GM12891 (cell line): ENCODE measurements at regions not wholly inside any gene's neighbourhood (a gene's known extent, or its start where the extent isn't known, plus 50 kb on each side); places are given as distances from the start of the nearest gene placed in this dataset.

Experiments
- DNase-seq: peaks from one replicate; pipeline ENCODE4 v3.0.0; 2011; ENCODE audit warnings: low spot score; ENCODE audit not compliant: insufficient read length
- FAIRE-seq: peaks from 2 replicates; lab custom pipeline; 2011; peaks lifted over from hg19 to GRCh38; lab: Jason Lieb, UNC
- PAX5 ChIP-seq: IDR thresholded peaks from 2 replicates; pipeline ENCODE4 v1.6.1; 2011; ENCODE audit warnings: low read length, moderate library complexity, mild to moderate bottlenecking; ENCODE audit not compliant: insufficient read depth, severe bottlenecking
- POLR2A ChIP-seq: IDR thresholded peaks from 2 replicates; pipeline ENCODE4 v1.6.1; 2011; ENCODE audit warnings: low read depth, low read length, control low read depth
- POLR2AphosphoS5 ChIP-seq: IDR thresholded peaks from 2 replicates; pipeline ENCODE4 v1.6.1; 2011; ENCODE audit warnings: low read depth, low read length, control low read depth
- POU2F2 ChIP-seq: IDR thresholded peaks from 2 replicates; pipeline ENCODE4 v1.6.1; 2011; ENCODE audit warnings: low read depth, mild to moderate bottlenecking, control low read depth, low read length, moderate library complexity
- SPI1 ChIP-seq: IDR thresholded peaks from 2 replicates; pipeline ENCODE4 v1.6.1; 2011; ENCODE audit warnings: low read depth, low read length, control low read depth
- TAF1 ChIP-seq: IDR thresholded peaks from 2 replicates; pipeline ENCODE4 v1.6.1; 2011; ENCODE audit warnings: low read depth, low read length, control low read depth

GRCh38 chr7:26592011-26592410 is 272.4 kb downstream of the SKAP2 start:
- FAIRE-seq, result no peak
- no peak for DNase-seq
- TF ChIP-seq POLR2A (no peak), SPI1 (no peak), PAX5 (no peak), POU2F2 (no peak), TAF1 (no peak), POLR2AphosphoS5 (no peak)

GRCh38 chr7:26593393-26593792 is 271.0 kb downstream of the SKAP2 start:
- no peak for TF ChIP-seq POLR2AphosphoS5
- no peak for TF ChIP-seq TAF1
- no peak for TF ChIP-seq PAX5
- no peak for TF ChIP-seq POLR2A
- TF ChIP-seq SPI1, result no peak
- no peak for TF ChIP-seq POU2F2
- no peak for DNase-seq
- no peak for FAIRE-seq

- FAIRE-seq, result no peak
- TF ChIP-seq POLR2AphosphoS5 (no peak), TAF1 (no peak), POLR2A (no peak), SPI1 (no peak), PAX5 (no peak), POU2F2 (no peak)
- DNase-seq, result no peak
Observed at GRCh38 chr7:26593896-26594295, 270.5 kb downstream of the SKAP2 start.

- no peak for DNase-seq
- FAIRE-seq, result no peak
Observed at GRCh38 chr7:26594553-26594952, 269.8 kb downstream of the SKAP2 start.

GRCh38 chr7:26598867-26599266 is 265.5 kb downstream of the SKAP2 start:
- TF ChIP-seq TAF1 (no peak), POLR2A (no peak), PAX5 (no peak), POLR2AphosphoS5 (no peak), SPI1 (no peak), POU2F2 (no peak)
- no peak for FAIRE-seq

More at GRCh38 chr7:26594553-26594952, 269.8 kb downstream of the SKAP2 start:
- TF ChIP-seq POU2F2, result no peak
- no peak for TF ChIP-seq POLR2AphosphoS5
- TF ChIP-seq SPI1, result no peak
- TF ChIP-seq TAF1, result no peak
- no peak for TF ChIP-seq POLR2A
- no peak for TF ChIP-seq PAX5

GRCh38 chr7:26599982-26600381 is 264.4 kb downstream of the SKAP2 start:
- no peak for TF ChIP-seq SPI1
- no peak for TF ChIP-seq TAF1
- TF ChIP-seq PAX5, result no peak
- no peak for TF ChIP-seq POU2F2
- no peak for TF ChIP-seq POLR2AphosphoS5
- no peak for TF ChIP-seq POLR2A
- no peak for DNase-seq
- no peak for FAIRE-seq

More at GRCh38 chr7:26598867-26599266, 265.5 kb downstream of the SKAP2 start:
- no peak for DNase-seq

GRCh38 chr7:26600411-26600810 is 264.0 kb downstream of the SKAP2 start:
- DNase-seq (no peak), FAIRE-seq (no peak)
- TF ChIP-seq PAX5, result no peak
- TF ChIP-seq POLR2A, result no peak
- TF ChIP-seq SPI1, result no peak
- no peak for TF ChIP-seq POU2F2

GRCh38 chr7:26603631-26604030 is 260.8 kb downstream of the SKAP2 start:
- FAIRE-seq (no peak), DNase-seq (no peak)
- TF ChIP-seq POLR2AphosphoS5, result no peak

GRCh38 chr7:26608402-26608801 is 256.0 kb downstream of the SKAP2 start:
- no peak for DNase-seq

GRCh38 chr7:26609082-26609481 is 255.3 kb downstream of the SKAP2 start:
- FAIRE-seq, result no peak
- TF ChIP-seq TAF1, result no peak
- TF ChIP-seq POLR2A, result no peak
- no peak for DNase-seq

More at GRCh38 chr7:26608402-26608801, 256.0 kb downstream of the SKAP2 start:
- FAIRE-seq, result no peak
- TF ChIP-seq POLR2AphosphoS5, result no peak
- no peak for TF ChIP-seq SPI1
- no peak for TF ChIP-seq TAF1
- no peak for TF ChIP-seq POU2F2
- no peak for TF ChIP-seq POLR2A
- TF ChIP-seq PAX5, result no peak

GRCh38 chr7:26609532-26609931 is 254.9 kb downstream of the SKAP2 start:
- no peak for FAIRE-seq
- no peak for DNase-seq
- TF ChIP-seq PAX5 (no peak), POU2F2 (no peak), TAF1 (no peak), POLR2A (no peak), SPI1 (no peak), POLR2AphosphoS5 (no peak)
